HK-2 (cell line): ENCODE measurements at regions not wholly inside any gene's neighbourhood (a gene's known extent, or its start where the extent isn't known, plus 50 kb on each side); places are given as distances from the start of the nearest gene placed in this dataset.
A peak's percentile ranks its signal among the peaks of the same experiment; 100 is the strongest.

Experiments
- DNase-seq: peaks from one replicate; pipeline ENCODE4 v3.0.0-alpha.2; 2018; ENCODE audit not compliant: unreplicated experiment

DNA sequence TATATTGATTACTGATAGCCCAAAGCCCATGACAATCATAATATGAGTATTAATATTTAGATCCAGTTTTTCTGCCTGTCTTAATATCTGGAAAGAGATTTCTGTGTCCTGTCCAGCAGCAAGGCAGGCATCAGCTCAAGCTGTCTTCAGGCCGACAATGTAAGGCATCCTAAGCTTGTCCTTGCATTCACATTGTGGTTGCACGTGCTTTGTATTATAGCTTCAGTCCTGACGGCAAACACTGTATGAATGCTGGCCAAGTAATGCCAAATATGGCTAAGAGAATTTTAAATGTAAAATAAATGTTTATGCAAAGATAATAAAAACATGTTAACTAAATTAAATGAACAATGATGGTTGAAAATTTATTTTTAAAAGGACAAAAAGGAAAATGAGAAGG lies 255.7 kb upstream of the RPS6KA3 start:
- DNase-seq = no peak

DNA sequence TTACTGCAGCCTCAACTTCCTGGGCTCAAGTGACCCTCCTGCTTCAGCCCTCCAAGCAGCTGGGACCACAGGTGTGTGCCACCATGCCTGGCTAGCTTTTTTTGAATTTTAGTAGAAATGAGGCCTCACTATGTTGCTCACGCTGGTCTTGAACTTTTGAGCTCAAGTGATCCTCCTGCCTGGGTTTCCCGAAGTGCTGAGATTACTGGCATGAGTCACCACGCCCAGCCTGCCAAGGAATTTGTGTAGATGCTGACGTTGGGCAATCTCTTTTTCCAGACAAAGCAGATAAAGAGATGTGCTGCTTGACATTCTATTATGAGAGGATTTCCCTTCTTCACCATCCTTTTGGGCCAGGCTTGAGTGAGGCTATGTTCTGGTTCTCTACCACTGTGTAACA lies 254.5 kb upstream of the RPS6KA3 start:
- no peak for DNase-seq

GRCh38 chrX:20519826-20520225 lies 253.1 kb upstream of the RPS6KA3 start:
- DNase-seq = no peak

- DNase-seq = no peak
These were observed 252.4 kb upstream of the RPS6KA3 start for GRCh38 chrX:20519146-20519545.

DNA sequence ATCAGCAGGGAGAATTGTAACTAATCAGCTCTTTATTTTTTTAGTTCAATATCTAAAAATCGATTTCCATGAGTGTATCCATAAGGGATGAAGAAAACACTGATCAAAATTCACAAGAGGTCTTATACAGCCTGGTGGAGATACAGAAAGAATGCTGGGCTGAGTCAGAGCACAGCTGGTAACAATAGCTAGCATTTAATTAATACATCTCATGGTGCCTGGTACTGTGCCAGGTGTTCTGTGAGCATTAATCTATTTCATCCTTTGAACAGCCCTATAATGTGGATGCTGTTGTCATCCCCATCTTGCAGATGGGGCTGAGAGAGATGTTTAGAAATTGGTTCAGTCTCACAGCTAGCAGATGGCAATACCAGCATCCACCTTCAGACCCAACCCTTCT lies 250.9 kb upstream of the RPS6KA3 start:
- DNase-seq = no peak

GRCh38 chrX:20515841-20516461 lies 249.2 kb upstream of the RPS6KA3 start:
- DNase-seq = peak; percentile 39

- peak; percentile 58 for DNase-seq
These were observed 247.6 kb upstream of the RPS6KA3 start for GRCh38 chrX:20514358-20514757.

DNA sequence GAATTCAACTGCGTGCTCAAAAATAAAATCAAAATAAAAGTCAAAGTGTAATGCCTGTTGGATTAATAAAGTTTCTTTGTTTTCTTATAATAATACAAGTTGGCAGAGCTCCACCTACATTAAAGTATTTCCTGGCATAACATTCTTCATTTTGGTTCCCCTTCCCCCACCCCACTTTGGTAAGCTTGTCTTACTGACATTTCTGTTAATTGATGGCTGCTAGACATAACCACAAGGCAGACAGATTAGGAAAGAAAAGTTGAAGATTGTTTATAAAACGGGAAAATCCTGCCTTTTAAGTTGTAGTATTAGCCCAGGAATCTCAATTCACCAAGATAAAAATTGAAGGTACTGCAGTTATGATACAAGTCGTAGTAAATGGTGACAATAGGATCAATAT lies 246.5 kb upstream of the RPS6KA3 start:
- DNase-seq = no peak

DNA sequence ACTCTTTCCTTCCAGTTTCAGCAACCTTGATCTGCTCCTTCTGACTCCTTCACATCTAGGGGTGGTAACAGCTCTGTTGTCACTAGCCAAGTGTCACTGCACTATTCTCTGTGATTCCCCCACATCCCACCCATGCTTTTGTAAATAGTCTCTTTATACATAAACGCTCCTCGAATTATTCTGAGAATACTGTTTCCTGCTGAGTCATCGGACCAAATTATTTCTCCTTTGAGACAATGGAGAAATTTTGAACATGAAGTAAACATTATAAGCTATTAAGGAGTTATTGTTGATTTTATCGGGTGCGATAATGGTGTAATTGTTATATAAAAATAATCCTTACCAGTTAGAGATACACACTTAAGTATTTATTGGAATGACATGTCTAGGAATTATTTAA lies 245.1 kb upstream of the RPS6KA3 start:
- no peak for DNase-seq

DNA sequence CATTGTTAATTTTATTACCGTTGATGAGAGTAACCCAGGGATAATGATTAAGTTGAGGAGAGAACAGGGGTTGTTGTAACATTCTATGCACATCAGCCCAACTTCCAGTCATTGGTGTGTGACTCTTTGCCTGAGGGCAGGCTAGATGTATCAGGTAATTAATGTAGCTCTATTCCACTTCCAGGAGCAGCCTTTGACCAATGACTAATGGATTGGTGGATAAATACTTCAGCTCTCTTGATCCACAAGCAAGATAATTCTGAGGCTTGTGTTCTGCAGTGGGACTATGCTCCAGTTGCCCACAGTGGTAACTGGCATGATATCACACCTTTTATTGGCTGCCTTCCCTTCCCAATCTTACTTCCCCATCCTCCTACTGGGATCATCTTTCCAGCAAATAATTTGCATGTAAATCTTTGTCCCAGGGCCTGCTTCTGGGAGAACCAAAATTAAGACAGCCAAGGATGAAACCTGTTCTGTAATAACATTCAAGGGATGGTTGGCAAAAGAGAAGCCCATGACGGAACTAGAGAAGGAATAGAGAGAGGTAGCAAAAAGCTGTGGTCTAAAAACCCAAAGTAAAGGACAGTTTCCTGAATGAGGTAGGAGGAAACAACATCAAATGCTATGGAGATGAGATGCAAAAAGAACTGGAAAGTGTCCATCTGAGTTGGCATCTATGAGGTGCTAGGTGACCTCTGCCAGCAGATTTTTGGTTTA lies 241.4 kb upstream of the RPS6KA3 start:
- DNase-seq = no peak

- no peak for DNase-seq
These were observed 240.0 kb upstream of the RPS6KA3 start for GRCh38 chrX:20506739-20507138.

GRCh38 chrX:20500949-20501348 lies 234.2 kb upstream of the RPS6KA3 start:
- DNase-seq = no peak

- DNase-seq = no peak
These were observed 233.6 kb upstream of the RPS6KA3 start for GRCh38 chrX:20500171-20500865.

GRCh38 chrX:20499763-20500162 lies 233.1 kb upstream of the RPS6KA3 start:
- no peak for DNase-seq

DNA sequence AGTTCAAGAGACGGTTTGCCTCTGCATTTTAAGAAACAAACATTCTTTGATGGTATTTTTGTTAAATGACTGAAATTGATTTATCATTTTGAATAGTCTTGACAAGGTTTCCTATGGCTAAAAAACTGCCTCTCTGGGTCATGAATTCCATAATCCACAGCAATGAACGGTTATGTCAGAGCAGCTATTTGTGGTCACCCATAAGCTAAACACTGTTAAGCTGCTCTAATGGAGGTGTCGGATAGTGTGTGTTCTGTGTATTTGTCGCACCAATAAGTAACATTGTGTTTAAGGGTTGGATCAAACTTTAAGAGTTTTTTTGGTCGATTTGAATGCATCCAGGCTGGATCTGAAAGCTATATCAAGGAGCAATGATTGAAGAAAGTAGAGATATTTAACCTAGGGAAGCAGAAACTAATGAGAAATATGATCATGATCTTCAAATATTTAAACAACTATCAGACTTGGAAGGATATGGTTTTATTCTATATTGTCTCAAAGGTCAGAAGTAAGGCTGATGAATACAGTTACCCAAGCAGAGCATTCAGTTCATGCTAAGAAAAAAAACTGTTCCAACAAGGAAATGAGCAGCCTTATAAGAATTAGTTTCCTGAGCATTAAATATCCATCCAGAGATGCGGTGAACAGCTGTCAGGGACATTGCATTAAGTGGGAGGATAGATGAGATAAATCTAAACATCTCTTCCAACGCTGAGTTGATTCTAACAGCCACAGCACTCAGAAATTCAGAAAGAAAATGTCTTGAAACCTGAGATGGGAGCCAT lies 232.3 kb upstream of the RPS6KA3 start:
- DNase-seq = no peak

DNA sequence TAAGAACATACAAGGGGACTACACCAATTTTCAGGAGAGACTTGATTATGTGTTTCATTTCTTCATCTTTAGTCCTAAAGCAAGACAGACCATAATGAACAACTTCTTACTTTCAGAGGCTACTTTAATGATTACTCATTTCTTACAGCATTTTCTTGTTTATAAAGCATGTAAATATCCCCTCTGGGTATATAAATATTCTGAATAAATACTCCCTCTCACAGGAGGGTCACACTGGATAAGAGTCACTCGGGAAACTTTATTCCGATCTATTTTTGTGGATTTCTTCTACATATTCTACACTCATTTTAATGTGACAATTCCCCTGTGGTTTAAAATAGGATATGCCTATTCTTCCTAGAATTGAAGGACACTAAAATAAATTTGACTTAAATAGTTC lies 228.9 kb upstream of the RPS6KA3 start:
- DNase-seq = no peak

DNA sequence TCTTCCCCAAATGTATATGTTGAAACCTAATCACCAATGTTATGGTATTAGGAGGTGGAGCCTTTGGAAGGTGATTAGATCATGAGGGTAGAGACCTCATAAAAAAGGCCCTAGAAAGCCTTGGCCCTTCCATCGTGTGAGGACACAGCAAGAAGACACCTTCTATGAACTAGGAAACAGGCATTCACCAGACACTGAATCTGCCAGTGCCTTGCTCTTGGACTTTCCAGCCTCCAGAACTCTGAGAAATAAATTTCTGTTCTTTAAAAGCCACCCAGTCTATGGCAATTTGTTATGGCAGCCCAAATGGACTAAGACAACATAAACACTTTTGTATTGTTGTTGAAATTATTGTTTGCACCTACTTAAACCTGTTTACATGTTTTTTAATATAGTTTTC lies 221.8 kb upstream of the RPS6KA3 start:
- DNase-seq = no peak

DNA sequence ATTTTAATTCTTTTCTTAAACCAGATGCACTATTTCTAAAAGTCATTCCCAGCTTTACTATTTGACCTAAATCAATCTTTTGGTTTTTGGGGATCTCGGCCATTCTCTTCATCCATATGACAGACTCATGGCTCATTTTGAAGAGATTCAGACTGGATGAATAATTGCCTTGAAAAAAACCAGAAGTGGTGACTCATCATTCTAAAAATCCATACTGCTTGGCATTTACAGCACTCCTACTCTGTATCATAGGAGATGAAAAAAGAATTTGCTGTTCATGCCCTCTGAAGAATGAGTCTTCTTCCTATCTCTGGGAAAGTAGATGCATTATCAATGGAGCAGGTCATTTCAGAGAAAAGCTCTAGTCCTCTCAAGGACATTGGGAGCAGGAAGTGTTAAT lies 220.5 kb upstream of the RPS6KA3 start:
- no peak for DNase-seq

- no peak for DNase-seq
These were observed 214.9 kb upstream of the RPS6KA3 start for GRCh38 chrX:20481632-20482031.

DNA sequence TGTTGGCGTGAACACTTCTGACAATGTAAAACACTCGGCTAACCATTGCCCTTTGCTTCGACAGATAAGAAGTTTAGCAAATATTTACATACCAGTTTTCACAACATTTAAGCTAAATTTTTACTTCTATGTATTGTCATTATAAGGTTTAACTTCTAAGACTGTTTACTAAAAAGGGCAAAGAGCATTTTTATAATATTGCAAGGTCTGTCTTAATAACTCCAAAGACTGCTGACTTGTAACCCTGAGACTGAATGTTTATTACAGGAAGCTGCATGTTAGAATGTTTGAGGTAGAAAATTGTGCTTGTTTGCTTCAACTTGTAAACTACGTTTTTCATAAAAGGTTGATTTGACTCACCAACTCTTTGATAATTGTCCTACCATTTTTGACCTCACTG lies 213.2 kb upstream of the RPS6KA3 start:
- no peak for DNase-seq

- no peak for DNase-seq
These were observed 212.3 kb upstream of the RPS6KA3 start for GRCh38 chrX:20479048-20479447.

GRCh38 chrX:20477836-20478524 lies 211.3 kb upstream of the RPS6KA3 start:
- no peak for DNase-seq
